K562 (cell line): ENCODE measurements at regions not wholly inside any gene's neighbourhood (a gene's known extent, or its start where the extent isn't known, plus 50 kb on each side); places are given as distances from the start of the nearest gene placed in this dataset.

Experiments used
- IFI16 ChIP-seq: fragments of 250-450 bp; sonication (Bioruptor Pico); IDR thresholded peaks from 2 replicates; pipeline ENCODE4 v2.1.2; 2022; ENCODE audit warnings: mild to moderate bottlenecking, inconsistent platforms
- SPI1 ChIP-seq: IDR thresholded peaks from 2 replicates; pipeline ENCODE4 v1.6.1; 2011; ENCODE audit warnings: low read depth, low read length, control low read depth, borderline replicate concordance
- TF ChIP-seq, protein P1 (sequence below): fragments of 450-650 bp; formaldehyde crosslinking; IDR thresholded peaks from 2 replicates; pipeline ENCODE4 v1.4.0; 2022; ENCODE audit warnings: missing genetic modification characterization
- TF ChIP-seq, protein P2 (sequence below): fragments of 200-600 bp; sonication (generic); IDR thresholded peaks from one replicate; pipeline ENCODE4 v1.6.1; 2012; ENCODE audit warnings: mild to moderate bottlenecking, low read depth, low read length, inconsistent platforms
- TF ChIP-seq, protein P3 (sequence below): fragments of 250-450 bp; sonication (Bioruptor Pico); IDR thresholded peaks from 2 replicates; pipeline ENCODE4 v1.9.0; 2021; ENCODE audit warnings: mild to moderate bottlenecking
- TF ChIP-seq, protein P4 (sequence below): fragments of 250-450 bp; sonication (Bioruptor Pico); IDR thresholded peaks from 2 replicates; pipeline ENCODE4 v1.4.0; 2020; ENCODE audit warnings: mild to moderate bottlenecking, moderate library complexity
- TF ChIP-seq, protein P5 (sequence below): sonication (generic); formaldehyde crosslinking; IDR thresholded peaks from 2 replicates; pipeline ENCODE4 v1.8.1; 2022; ENCODE audit warnings: missing genetic modification reagents
- TF ChIP-seq, protein P6 (sequence below): fragments of 450-650 bp; IDR thresholded peaks from 2 replicates; pipeline ENCODE4 v1.6.1; 2016; ENCODE audit warnings: low read depth, mild to moderate bottlenecking, moderate library complexity

DNA sequence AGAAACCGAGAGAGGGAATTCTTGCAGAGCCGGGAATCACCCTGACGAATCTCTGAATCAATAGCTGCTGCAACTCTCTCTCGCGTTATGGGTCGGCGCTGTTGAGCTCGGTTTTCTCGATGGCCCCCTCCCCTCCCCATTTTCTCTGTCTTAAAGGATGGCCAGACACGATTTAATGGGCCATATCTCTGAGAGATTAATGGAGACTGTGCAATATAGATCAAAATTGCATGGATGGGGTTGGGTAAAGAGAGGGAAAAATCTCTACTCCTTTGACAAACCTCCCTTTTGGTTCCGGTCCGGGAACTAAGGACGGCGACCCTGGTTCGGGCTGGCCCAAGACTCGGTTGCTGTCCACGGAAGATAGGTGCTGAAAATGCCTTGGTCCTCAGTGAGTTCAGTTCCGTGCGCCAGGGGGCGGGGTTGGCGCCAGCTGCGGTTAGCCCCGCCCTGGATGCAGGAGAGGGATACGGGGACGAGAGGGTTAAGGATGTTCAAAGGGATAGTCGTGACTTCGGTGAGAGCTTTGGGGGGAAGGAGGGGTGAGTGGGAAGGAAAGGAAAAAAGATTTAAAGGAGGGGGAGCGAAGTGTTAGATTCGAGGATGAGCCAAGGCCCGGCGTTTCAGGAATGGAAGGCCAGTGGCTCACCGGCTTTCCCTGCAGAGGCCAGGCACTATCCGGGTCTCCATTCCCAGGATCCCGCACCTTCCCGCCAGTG is 103.6 kb upstream of the HSD17B12 start (continued):
- TF ChIP-seq SPI1 (no peak), IFI16 (CRISPR knock-in tag) (no peak)
- TF ChIP-seq, protein P1, sequence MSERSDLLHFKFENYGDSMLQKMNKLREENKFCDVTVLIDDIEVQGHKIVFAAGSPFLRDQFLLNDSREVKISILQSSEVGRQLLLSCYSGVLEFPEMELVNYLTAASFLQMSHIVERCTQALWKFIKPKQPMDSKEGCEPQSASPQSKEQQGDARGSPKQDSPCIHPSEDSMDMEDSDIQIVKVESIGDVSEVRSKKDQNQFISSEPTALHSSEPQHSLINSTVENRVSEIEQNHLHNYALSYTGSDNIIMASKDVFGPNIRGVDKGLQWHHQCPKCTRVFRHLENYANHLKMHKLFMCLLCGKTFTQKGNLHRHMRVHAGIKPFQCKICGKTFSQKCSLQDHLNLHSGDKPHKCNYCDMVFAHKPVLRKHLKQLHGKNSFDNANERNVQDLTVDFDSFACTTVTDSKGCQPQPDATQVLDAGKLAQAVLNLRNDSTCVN: no peak
- TF ChIP-seq, protein P2, sequence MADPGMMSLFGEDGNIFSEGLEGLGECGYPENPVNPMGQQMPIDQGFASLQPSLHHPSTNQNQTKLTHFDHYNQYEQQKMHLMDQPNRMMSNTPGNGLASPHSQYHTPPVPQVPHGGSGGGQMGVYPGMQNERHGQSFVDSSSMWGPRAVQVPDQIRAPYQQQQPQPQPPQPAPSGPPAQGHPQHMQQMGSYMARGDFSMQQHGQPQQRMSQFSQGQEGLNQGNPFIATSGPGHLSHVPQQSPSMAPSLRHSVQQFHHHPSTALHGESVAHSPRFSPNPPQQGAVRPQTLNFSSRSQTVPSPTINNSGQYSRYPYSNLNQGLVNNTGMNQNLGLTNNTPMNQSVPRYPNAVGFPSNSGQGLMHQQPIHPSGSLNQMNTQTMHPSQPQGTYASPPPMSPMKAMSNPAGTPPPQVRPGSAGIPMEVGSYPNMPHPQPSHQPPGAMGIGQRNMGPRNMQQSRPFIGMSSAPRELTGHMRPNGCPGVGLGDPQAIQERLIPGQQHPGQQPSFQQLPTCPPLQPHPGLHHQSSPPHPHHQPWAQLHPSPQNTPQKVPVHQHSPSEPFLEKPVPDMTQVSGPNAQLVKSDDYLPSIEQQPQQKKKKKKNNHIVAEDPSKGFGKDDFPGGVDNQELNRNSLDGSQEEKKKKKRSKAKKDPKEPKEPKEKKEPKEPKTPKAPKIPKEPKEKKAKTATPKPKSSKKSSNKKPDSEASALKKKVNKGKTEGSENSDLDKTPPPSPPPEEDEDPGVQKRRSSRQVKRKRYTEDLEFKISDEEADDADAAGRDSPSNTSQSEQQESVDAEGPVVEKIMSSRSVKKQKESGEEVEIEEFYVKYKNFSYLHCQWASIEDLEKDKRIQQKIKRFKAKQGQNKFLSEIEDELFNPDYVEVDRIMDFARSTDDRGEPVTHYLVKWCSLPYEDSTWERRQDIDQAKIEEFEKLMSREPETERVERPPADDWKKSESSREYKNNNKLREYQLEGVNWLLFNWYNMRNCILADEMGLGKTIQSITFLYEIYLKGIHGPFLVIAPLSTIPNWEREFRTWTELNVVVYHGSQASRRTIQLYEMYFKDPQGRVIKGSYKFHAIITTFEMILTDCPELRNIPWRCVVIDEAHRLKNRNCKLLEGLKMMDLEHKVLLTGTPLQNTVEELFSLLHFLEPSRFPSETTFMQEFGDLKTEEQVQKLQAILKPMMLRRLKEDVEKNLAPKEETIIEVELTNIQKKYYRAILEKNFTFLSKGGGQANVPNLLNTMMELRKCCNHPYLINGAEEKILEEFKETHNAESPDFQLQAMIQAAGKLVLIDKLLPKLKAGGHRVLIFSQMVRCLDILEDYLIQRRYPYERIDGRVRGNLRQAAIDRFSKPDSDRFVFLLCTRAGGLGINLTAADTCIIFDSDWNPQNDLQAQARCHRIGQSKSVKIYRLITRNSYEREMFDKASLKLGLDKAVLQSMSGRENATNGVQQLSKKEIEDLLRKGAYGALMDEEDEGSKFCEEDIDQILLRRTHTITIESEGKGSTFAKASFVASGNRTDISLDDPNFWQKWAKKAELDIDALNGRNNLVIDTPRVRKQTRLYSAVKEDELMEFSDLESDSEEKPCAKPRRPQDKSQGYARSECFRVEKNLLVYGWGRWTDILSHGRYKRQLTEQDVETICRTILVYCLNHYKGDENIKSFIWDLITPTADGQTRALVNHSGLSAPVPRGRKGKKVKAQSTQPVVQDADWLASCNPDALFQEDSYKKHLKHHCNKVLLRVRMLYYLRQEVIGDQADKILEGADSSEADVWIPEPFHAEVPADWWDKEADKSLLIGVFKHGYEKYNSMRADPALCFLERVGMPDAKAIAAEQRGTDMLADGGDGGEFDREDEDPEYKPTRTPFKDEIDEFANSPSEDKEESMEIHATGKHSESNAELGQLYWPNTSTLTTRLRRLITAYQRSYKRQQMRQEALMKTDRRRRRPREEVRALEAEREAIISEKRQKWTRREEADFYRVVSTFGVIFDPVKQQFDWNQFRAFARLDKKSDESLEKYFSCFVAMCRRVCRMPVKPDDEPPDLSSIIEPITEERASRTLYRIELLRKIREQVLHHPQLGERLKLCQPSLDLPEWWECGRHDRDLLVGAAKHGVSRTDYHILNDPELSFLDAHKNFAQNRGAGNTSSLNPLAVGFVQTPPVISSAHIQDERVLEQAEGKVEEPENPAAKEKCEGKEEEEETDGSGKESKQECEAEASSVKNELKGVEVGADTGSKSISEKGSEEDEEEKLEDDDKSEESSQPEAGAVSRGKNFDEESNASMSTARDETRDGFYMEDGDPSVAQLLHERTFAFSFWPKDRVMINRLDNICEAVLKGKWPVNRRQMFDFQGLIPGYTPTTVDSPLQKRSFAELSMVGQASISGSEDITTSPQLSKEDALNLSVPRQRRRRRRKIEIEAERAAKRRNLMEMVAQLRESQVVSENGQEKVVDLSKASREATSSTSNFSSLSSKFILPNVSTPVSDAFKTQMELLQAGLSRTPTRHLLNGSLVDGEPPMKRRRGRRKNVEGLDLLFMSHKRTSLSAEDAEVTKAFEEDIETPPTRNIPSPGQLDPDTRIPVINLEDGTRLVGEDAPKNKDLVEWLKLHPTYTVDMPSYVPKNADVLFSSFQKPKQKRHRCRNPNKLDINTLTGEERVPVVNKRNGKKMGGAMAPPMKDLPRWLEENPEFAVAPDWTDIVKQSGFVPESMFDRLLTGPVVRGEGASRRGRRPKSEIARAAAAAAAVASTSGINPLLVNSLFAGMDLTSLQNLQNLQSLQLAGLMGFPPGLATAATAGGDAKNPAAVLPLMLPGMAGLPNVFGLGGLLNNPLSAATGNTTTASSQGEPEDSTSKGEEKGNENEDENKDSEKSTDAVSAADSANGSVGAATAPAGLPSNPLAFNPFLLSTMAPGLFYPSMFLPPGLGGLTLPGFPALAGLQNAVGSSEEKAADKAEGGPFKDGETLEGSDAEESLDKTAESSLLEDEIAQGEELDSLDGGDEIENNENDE: no peak
- TF ChIP-seq, protein P3, sequence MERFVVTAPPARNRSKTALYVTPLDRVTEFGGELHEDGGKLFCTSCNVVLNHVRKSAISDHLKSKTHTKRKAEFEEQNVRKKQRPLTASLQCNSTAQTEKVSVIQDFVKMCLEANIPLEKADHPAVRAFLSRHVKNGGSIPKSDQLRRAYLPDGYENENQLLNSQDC: no peak
- TF ChIP-seq, protein P4, sequence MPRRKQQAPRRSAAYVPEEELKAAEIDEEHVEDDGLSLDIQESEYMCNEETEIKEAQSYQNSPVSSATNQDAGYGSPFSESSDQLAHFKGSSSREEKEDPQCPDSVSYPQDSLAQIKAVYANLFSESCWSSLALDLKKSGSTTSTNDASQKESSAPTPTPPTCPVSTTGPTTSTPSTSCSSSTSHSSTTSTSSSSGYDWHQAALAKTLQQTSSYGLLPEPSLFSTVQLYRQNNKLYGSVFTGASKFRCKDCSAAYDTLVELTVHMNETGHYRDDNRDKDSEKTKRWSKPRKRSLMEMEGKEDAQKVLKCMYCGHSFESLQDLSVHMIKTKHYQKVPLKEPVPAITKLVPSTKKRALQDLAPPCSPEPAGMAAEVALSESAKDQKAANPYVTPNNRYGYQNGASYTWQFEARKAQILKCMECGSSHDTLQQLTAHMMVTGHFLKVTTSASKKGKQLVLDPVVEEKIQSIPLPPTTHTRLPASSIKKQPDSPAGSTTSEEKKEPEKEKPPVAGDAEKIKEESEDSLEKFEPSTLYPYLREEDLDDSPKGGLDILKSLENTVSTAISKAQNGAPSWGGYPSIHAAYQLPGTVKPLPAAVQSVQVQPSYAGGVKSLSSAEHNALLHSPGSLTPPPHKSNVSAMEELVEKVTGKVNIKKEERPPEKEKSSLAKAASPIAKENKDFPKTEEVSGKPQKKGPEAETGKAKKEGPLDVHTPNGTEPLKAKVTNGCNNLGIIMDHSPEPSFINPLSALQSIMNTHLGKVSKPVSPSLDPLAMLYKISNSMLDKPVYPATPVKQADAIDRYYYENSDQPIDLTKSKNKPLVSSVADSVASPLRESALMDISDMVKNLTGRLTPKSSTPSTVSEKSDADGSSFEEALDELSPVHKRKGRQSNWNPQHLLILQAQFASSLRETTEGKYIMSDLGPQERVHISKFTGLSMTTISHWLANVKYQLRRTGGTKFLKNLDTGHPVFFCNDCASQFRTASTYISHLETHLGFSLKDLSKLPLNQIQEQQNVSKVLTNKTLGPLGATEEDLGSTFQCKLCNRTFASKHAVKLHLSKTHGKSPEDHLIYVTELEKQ: no peak
- TF ChIP-seq, protein P5, sequence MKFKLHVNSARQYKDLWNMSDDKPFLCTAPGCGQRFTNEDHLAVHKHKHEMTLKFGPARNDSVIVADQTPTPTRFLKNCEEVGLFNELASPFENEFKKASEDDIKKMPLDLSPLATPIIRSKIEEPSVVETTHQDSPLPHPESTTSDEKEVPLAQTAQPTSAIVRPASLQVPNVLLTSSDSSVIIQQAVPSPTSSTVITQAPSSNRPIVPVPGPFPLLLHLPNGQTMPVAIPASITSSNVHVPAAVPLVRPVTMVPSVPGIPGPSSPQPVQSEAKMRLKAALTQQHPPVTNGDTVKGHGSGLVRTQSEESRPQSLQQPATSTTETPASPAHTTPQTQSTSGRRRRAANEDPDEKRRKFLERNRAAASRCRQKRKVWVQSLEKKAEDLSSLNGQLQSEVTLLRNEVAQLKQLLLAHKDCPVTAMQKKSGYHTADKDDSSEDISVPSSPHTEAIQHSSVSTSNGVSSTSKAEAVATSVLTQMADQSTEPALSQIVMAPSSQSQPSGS (CRISPR knock-in tag): no peak
- TF ChIP-seq, protein P6, sequence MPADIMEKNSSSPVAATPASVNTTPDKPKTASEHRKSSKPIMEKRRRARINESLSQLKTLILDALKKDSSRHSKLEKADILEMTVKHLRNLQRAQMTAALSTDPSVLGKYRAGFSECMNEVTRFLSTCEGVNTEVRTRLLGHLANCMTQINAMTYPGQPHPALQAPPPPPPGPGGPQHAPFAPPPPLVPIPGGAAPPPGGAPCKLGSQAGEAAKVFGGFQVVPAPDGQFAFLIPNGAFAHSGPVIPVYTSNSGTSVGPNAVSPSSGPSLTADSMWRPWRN: no peak
